Heart left ventricle (tissue), 13 donors: ENCODE measurements at regions not wholly inside any gene's neighbourhood (a gene's known extent, or its start where the extent isn't known, plus 50 kb on each side); places are given as distances from the start of the nearest gene placed in this dataset.
"Not testable (repeated sequence)": the region's sequence is repeated elsewhere in the genome, so short reads cannot be mapped to it uniquely, and the experiment has no call there.

Source experiments
- POLR2A ChIP-seq, 2 donors: fragments of 450-650 bp; IDR thresholded peaks; one replicate each; pipeline ENCODE4 v1.6.1; 2017; ENCODE audit warnings: antibody characterized with exemption in 2 of 2, mild to moderate bottlenecking in 2 of 2, moderate library complexity in 2 of 2
- TF ChIP-seq, protein P1 (sequence below), 12 donors: fragments of 200-600 bp; sonication (generic) in 4 of 12; IDR thresholded peaks; one replicate each; pipeline versions ENCODE4 v1.5.0 to v1.8.0; 2018 to 2022; ENCODE audit warnings: antibody characterized with exemption in 12 of 12, mild to moderate bottlenecking in 5 of 12
- donor health status: ischemic (EF 13 %, LVEDD 7.1; RV severe dilation, severe dysfunction).
- donor health status: DM: no; HTN: yes; CAD: no.
- donor health status: DM: no; HTN: no; CAD: no.
- donor health status: ischemic (EF 25% LVEDD 6.9; RV normal size, moderate dysfunction).
- donor health status: ischemic (EF 25% LVEDD 5.7; RV mildly dilated, moderate dysfunction).
- donor health status: ischemic (EF 35%, LVEDD 5.7; RV mildly dilated, moderate dysfunction).
- donor health status: nonischemic (EF 11% LVEDD 7.7; RV severe dilation, severe dysfunction).
- donor health status: DM: yes; HTN: yes; CAD: no.
- donor health status: PGD.
- donor health status: ischemic (EF 29% LVEDD 5.4; RV normal size, mild dysfunction).
- donor health status: nonischemic (EF 23%, LVEDD 6.1; RV moderate dilation, normal function).

DNA sequence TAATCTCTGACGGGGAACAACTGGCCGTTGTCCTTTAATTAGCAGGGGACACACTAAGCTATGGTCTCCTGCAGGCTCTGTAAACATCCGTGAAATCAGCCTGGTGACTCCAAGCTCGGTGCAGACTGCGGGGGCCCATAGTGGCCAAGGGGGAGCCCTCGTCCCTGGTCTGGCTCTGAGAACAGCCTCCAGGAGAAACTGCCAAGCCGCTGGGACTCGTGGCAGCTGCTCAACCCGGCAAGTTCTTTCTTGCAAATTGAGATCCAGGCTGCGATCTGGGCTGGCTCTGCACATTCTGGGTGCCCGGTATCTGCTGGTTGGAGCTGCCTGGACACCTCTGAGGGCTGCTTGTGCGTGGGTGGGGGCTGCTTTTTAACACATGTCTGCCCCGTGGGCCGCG lies 71.6 kb upstream of the ZNF479 start:
- TF ChIP-seq, protein P1, sequence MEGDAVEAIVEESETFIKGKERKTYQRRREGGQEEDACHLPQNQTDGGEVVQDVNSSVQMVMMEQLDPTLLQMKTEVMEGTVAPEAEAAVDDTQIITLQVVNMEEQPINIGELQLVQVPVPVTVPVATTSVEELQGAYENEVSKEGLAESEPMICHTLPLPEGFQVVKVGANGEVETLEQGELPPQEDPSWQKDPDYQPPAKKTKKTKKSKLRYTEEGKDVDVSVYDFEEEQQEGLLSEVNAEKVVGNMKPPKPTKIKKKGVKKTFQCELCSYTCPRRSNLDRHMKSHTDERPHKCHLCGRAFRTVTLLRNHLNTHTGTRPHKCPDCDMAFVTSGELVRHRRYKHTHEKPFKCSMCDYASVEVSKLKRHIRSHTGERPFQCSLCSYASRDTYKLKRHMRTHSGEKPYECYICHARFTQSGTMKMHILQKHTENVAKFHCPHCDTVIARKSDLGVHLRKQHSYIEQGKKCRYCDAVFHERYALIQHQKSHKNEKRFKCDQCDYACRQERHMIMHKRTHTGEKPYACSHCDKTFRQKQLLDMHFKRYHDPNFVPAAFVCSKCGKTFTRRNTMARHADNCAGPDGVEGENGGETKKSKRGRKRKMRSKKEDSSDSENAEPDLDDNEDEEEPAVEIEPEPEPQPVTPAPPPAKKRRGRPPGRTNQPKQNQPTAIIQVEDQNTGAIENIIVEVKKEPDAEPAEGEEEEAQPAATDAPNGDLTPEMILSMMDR (IDR thresholded peaks at IDR 0.05): not testable (repeated sequence)
- TF ChIP-seq POLR2A (IDR thresholded peaks at IDR 0.05): not testable (repeated sequence)
